GM19372 (cell line): ENCODE measurements at regions not wholly inside any gene's neighbourhood (a gene's known extent, or its start where the extent isn't known, plus 50 kb on each side); places are given as distances from the start of the nearest gene placed in this dataset.
"Not testable (repeated sequence)": the region's sequence is repeated elsewhere in the genome, so short reads cannot be mapped to it uniquely, and the experiment has no call there.

Experiments
- ATAC-seq: cut with Tn5 transposase; IDR thresholded peaks from one replicate; pipeline ENCODE4 v1.9.1; 2021; ENCODE audit warnings: mild to moderate bottlenecking, low read depth, moderate library complexity; ENCODE audit not compliant: unreplicated experiment

- no peak for ATAC-seq
These were observed 183.7 kb downstream of the NRP2 start for GRCh38 chr2:205865905-205866441.

GRCh38 chr2:205865056-205865455, 182.8 kb downstream of the NRP2 start:
- ATAC-seq: no peak

- no peak for ATAC-seq
These were observed 182.2 kb downstream of the NRP2 start for GRCh38 chr2:205864491-205864890.

GRCh38 chr2:205862761-205863160, 180.5 kb downstream of the NRP2 start:
- not testable (repeated sequence) for ATAC-seq

GRCh38 chr2:205860885-205861284, 178.6 kb downstream of the NRP2 start:
- no peak for ATAC-seq

- no peak for ATAC-seq
These were observed 177.9 kb downstream of the NRP2 start for GRCh38 chr2:205860181-205860580.

- no peak for ATAC-seq
These were observed 176.7 kb downstream of the NRP2 start for GRCh38 chr2:205858881-205859441.

- no peak for ATAC-seq
These were observed 176.0 kb downstream of the NRP2 start for GRCh38 chr2:205858275-205858674.

- ATAC-seq: no peak
These were observed 175.4 kb downstream of the NRP2 start for GRCh38 chr2:205857520-205858237.

GRCh38 chr2:205852457-205852856, 170.2 kb downstream of the NRP2 start:
- ATAC-seq: no peak

GRCh38 chr2:205850611-205851010, 168.3 kb downstream of the NRP2 start:
- no peak for ATAC-seq

- no peak for ATAC-seq
These were observed 167.8 kb downstream of the NRP2 start for GRCh38 chr2:205850132-205850531.

GRCh38 chr2:205849136-205849535, 166.8 kb downstream of the NRP2 start:
- ATAC-seq: no peak

GRCh38 chr2:205848601-205849000, 166.3 kb downstream of the NRP2 start:
- no peak for ATAC-seq
